ENCODE measurements at regions not wholly inside any gene's neighbourhood (a gene's known extent, or its start where the extent isn't known, plus 50 kb on each side); places are given as distances from the start of the nearest gene placed in this dataset.
"Not testable (repeated sequence)": the region's sequence is repeated elsewhere in the genome, so short reads cannot be mapped to it uniquely, and the experiment has no call there.

DNA sequence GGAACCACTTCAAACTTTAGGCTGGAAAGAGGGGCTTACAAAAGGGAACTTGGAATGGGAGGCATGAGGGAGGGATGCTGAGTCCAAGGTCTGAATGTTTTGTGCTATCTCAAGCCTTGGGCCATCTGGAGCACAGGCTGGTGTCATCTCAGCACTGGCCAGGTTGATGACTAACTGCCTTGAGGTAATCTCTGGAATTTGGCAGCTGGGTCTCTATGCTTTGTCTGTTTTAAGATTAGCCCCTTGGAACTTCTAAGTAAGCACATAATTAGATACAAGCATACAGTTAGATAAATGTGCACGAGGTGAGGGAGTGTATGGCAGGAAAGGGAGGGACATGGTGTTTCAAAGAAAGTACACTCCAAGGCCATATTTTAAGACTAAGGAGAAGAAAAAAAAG is 252.4 kb upstream of the CCDC54 start:
- DNase-seq, result no peak

- no peak for DNase-seq
Observed at GRCh38 chr3:107128946-107129345, 248.3 kb upstream of the CCDC54 start.

DNA sequence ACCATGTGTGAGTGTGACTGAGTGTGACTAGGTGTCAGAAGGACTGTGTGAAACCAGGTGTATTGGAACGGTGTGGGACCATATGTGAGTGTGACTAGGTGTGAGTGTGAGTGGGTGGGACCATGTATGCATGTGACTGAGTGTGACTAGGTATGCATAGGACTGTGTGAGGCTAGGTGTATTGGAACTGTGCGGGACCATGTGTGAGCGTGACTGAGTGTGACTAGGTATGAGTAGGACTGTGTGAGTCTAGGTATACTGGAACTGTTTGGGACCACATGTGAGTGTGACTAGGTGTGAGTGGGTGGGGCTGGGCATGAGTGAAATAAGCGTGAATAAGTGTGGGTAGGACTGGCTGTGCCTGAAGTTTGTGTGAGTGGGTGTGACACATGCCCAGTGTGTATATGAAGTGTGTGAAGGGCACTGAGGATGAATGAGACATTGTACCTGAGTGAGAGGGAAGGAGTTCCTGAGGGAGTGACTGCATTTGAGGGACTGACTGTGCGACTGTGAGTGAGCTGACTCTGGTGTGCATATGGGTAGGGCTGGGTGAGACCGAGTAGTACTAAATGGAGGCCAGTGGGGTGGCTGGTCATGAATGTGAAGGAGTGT is 247.0 kb upstream of the CCDC54 start:
- no peak for DNase-seq

- no peak for DNase-seq
Observed at GRCh38 chr3:107132674-107133073, 244.6 kb upstream of the CCDC54 start.

DNA sequence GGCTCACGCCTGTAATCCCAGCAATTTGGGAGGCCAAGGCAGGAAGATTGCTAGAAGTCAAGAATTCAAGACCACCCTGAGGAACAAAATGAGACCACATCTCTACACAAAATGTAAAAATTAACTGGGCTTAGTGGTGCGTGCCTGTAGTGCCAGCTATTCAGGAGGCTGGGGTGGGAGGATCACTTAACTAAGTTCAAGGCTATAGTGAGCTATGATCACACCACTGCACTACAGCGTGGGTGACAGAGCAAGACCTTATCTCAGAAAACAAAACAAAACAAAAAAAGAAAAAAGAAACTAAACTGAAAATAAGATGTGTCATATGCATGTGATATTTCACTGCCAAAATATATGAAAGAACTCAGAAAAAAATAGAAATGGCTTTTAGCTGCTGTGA is 243.3 kb upstream of the CCDC54 start:
- DNase-seq, result no peak

DNA sequence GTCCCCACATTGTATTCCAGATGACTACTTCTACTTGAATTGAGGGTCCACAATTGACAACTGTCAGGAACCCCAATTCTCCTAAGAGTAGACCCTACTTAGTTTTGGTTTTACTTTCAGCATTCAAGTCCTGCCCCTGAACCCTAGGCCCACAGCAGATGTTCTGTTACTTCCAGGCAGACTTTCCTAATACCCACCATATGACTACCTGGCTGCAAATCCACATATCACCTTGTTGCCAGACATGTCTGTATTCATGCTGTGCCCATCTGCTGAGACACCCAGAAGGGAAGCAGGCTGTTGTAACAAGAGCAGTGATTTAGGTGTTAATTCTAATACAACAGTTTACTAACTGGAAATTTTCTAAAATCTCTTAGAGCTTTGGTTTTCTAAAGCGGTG is 235.1 kb upstream of the CCDC54 start:
- no peak for DNase-seq

- DNase-seq, result no peak
Observed at GRCh38 chr3:107142786-107143575, 234.3 kb upstream of the CCDC54 start.

DNA sequence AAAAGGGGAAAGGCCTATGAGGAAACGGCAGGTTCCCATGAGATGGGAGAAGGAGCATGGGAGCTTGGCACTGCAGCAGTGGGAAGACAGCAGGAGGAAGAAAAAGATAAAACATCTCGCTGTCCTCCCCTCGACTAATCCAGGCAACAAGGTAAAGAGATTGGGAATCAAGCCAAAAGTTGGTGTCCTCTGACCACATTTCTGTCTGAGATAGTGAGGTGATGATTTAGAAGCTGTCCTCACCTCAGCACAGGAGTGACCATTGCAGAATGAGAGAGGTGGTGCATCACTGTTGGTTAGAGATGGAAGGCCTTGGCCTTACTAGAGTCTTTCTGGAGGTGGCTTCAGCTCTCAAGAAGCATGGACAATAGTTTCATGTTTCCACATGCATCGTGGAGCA is 226.6 kb upstream of the CCDC54 start:
- DNase-seq, result no peak

- no peak for DNase-seq
Observed at GRCh38 chr3:107153981-107154380, 223.3 kb upstream of the CCDC54 start.

GRCh38 chr3:107172411-107172810 is 204.8 kb upstream of the CCDC54 start:
- DNase-seq, result no peak

DNA sequence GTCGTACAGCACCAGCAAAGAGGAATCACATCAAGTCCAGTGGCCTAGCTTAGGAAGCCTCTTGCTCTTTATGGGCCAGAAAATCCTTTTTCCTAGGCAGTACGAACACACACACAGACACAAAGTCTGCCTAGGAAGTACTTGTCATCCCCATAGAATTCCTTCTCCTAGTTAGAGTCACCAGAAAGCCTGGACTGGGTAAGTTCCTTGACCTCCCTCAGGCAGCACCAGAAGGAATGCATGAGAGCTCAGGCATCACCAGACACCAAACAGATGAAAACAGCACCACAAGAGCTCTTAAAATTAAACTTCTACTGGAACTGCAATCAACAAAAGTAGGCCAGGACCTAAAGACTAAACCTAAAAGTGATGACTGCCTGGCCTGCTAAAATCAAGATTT is 192.9 kb upstream of the CCDC54 start:
- DNase-seq, result no peak

DNA sequence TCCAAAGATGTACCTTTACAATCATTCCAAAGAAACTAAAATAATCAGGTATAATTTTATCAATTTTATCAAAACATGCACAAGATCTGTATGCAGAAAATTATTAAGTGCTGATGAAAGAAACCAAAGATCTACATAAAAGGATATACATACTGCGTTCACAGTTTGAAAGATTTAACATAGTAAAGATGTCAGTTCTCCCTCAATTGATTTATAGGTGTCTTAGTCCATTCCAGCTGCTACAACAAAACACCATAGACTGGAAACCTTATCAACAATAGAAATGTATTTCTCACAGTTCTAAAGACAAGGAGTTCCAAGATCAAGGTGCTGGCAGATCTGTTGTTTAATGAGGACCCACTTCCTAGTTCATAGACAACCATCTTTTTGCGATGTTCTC is 189.0 kb upstream of the CCDC54 start:
- DNase-seq, result no peak

DNA sequence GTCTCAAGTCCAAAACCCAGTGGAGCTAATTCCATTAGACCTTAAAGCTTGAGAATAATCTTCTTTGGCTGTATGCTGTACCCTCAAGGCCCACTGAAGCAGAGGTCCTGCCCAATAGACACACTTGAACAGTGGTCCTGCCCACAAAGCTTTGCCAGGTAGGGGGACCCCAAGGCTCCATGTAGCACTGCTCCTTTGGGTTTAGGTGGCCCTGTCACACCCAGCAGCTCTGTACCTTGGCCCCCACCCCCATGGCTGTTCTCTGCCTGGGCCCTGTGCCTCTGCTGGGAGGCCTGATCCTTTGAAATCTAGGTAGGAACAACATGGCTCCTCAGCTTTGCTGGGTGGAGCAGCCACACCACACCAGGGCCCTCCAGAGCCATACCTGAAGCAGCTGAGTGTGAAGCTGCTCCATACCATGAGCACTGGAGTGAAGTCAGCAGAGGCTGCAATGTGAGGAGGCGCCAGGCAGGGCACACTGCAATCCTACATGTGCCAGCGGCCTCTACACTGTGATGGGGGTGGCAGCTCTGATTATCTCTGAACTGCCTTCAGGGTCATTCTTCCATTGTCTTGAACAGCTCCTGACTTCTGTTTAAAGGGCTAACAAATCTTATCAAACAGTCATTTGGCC is 188.0 kb upstream of the CCDC54 start:
- DNase-seq, result no peak

- DNase-seq, result no peak
Observed at GRCh38 chr3:107193116-107193515, 184.1 kb upstream of the CCDC54 start.

GRCh38 chr3:107198581-107199181 is 178.6 kb upstream of the CCDC54 start:
- no peak for DNase-seq

DNA sequence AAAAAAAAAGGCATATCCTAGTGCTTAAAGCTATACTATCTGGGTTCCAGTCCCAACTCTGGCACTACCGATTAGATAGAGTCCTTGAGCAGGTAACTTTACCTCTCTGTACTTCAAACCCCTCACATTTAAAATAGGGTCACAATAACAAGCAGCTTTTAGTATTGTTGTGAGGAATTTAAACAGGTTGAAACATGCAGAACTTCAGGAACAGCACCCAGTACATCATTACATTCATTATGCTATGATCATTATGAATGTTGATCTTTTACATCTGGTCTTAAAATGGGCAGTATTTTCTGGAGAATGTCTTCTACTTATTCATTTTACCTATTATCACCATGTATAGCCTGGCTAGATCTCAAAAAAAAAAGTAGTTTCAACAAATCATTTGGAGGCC is 176.1 kb upstream of the CCDC54 start:
- DNase-seq, result no peak

DNA sequence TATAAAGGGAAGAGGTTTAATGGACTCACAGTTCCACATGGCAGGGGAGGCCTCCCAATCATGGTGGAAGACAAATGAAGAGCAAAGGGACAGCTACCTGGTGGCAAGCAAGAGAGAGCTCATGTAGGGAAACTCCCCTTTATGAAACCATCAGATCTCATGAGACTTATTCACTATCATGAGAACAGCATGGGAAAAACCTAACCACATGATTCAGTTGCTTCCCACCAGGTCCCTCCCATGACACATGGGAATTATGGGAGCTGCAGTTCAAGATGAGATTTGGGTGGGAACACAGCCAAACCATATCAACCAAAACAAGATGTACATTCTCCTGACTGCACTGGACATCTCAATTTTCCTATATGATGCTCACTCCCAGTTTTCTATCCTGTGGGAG is 174.4 kb upstream of the CCDC54 start:
- DNase-seq, result not testable (repeated sequence)

GRCh38 chr3:107204121-107204520 is 173.1 kb upstream of the CCDC54 start:
- DNase-seq, result no peak

- no peak for DNase-seq
Observed at GRCh38 chr3:107205358-107205757, 171.9 kb upstream of the CCDC54 start.

DNA sequence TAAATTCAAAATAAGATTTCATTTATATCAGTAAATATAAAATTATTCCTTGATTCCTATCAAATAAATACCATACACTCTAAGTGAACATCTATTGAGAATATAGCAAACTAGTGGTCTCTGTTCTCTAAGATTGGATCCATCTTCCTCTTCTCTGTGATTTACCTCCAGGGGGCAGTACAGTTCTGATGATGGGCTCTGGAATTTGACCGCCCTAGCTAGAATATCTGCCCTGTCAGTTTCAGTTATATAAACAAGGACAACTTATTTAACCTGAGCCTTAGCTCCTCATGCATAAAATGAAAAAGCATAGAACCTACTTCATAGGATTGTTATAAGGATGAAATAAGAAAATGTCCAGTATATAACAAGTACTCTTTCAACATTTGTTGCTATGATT is 171.1 kb upstream of the CCDC54 start:
- DNase-seq, result no peak

DNA sequence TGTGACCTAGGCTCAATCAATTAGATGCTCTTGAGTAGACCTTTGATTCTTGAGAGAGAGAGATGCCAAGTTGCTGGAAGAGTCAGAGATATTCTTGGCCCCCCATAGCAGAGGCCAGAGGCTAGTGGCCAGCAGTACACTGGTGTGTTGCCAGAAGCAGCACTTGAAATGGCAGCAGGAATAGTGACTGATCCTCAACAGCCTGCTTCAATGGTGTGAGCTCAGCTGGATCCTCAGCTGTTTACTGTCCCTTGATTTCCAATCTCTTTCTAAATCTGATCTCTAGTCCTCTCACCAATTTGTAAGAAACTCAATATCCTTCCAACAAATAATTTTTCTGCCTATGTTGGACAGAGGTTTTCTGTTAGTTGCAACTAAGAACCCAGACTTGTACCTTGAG is 170.3 kb upstream of the CCDC54 start:
- no peak for DNase-seq

DNA sequence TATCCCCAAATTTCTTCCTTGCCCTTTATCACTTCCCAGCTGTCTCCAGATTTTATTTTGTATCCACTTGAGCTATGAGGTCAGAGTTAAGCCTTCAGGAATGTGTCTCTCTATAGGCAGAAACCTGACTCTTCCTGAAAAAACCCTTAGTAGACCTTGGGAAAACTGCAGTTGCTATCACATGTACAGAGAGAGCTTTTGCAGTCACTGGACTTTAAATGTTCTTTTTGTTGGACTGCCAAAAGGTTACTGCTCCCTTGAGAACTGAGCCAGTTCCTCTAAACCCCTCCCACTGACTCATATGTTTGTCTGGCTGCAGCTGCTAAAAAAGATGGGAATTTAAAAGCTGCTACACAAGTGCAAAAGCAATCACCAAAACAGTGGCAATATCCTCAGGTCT is 169.1 kb upstream of the CCDC54 start:
- no peak for DNase-seq

- no peak for DNase-seq
Observed at GRCh38 chr3:107208796-107209195, 168.4 kb upstream of the CCDC54 start.

Data from NCI-H2029 treated with DMSO at 0.1 percent for 48 hours (cell line).